SU-DHL-6 (cell line): ENCODE measurements at regions not wholly inside any gene's neighbourhood (a gene's known extent, or its start where the extent isn't known, plus 50 kb on each side); places are given as distances from the start of the nearest gene placed in this dataset.

Experiments used
- H2AFZ ChIP-seq: fragments of 200-600 bp; sonication (generic); 2 replicates; pipeline ENCODE4 v1.6.1; 2014; ENCODE audit warnings: low read depth, mild to moderate bottlenecking, moderate library complexity, mixed read lengths, antibody characterized with exemption, low read length; ENCODE audit not compliant: severe bottlenecking
- H3F3A ChIP-seq: fragments of 200-600 bp; shearing (Covaris generic); 2 replicates; pipeline ENCODE4 v1.6.0; 2016; ENCODE audit warnings: antibody characterized with exemption, mild to moderate bottlenecking; ENCODE audit not compliant: insufficient read depth
- H3K27ac ChIP-seq: fragments of 200-600 bp; sonication (generic); 2 replicates; pipeline ENCODE4 v1.5.1; 2016; ENCODE audit warnings: low read depth, mild to moderate bottlenecking, low read length, moderate library complexity, mixed read lengths
- H3K27me3 ChIP-seq: fragments of 200-600 bp; sonication (generic), shearing (Covaris generic); 2 replicates; pipeline ENCODE4 v1.6.0; 2014; ENCODE audit warnings: mild to moderate bottlenecking, low read length
- H3K36me3 ChIP-seq: fragments of 200-600 bp; sonication (generic); 2 replicates; pipeline ENCODE4 v1.6.1; 2014; ENCODE audit warnings: mild to moderate bottlenecking, low read length, mixed read lengths
- H3K4me2 ChIP-seq: fragments of 300-600, 200-600 bp; shearing (Covaris generic), sonication (generic); 2 replicates; pipeline ENCODE4 v1.6.0; 2014; ENCODE audit warnings: low read length, low read depth, mild to moderate bottlenecking; ENCODE audit not compliant: poor library complexity, severe bottlenecking
- H3K4me3 ChIP-seq: fragments of 200-600 bp; sonication (generic); 2 replicates; pipeline ENCODE4 v1.5.1; 2014; ENCODE audit warnings: antibody characterized with exemption, low read length, mild to moderate bottlenecking, mixed read lengths; ENCODE audit not compliant: insufficient read depth, poor library complexity, severe bottlenecking
- H3K79me2 ChIP-seq: fragments of 200-600 bp; sonication (generic); 2 replicates; pipeline ENCODE4 v1.6.1; 2014; ENCODE audit warnings: mild to moderate bottlenecking, low read length, moderate library complexity; ENCODE audit not compliant: insufficient read depth
- H3K9ac ChIP-seq: fragments of 200-600 bp; sonication (generic); 2 replicates; pipeline ENCODE4 v1.7.0; 2014; ENCODE audit warnings: mild to moderate bottlenecking, low read length
- H3K9me2 ChIP-seq: fragments of 200-600 bp; sonication (generic); replicated peaks from 2 replicates; pipeline ENCODE4 v1.6.1; 2014; ENCODE audit warnings: low read length; ENCODE audit not compliant: insufficient read depth
- H3K9me3 ChIP-seq: fragments of 200-600 bp; sonication (generic); 2 replicates; pipeline ENCODE4 v1.6.1; 2014; ENCODE audit warnings: low read length, mixed read lengths; ENCODE audit not compliant: insufficient read depth
- H4K20me1 ChIP-seq: fragments of 200-600 bp; sonication (generic); 2 replicates; pipeline ENCODE4 v1.6.1; 2014; ENCODE audit warnings: low read depth, mild to moderate bottlenecking, antibody characterized with exemption, low read length, moderate library complexity, mixed read lengths
- EZH2phosphoT487 ChIP-seq: fragments of 200-600 bp; sonication (generic), shearing (Covaris generic); conservative IDR thresholded peaks from 2 replicates; pipeline ENCODE4 v1.6.1; 2018; ENCODE audit warnings: mild to moderate bottlenecking, antibody characterized with exemption, low read length, moderate library complexity, mixed read lengths
- TF ChIP-seq, protein P1 (sequence below): fragments of 200-600 bp; sonication (generic); IDR thresholded peaks from one replicate; pipeline ENCODE4 v1.5.1; 2017; ENCODE audit warnings: antibody characterized with exemption, mild to moderate bottlenecking, low read length, moderate library complexity; ENCODE audit not compliant: insufficient read depth, poor library complexity, severe bottlenecking

GRCh38 chr4:32129967-32130366 lies 1409.8 kb downstream of the PCDH7 start:
- TF ChIP-seq EZH2phosphoT487, result no peak
- TF ChIP-seq, protein P1, sequence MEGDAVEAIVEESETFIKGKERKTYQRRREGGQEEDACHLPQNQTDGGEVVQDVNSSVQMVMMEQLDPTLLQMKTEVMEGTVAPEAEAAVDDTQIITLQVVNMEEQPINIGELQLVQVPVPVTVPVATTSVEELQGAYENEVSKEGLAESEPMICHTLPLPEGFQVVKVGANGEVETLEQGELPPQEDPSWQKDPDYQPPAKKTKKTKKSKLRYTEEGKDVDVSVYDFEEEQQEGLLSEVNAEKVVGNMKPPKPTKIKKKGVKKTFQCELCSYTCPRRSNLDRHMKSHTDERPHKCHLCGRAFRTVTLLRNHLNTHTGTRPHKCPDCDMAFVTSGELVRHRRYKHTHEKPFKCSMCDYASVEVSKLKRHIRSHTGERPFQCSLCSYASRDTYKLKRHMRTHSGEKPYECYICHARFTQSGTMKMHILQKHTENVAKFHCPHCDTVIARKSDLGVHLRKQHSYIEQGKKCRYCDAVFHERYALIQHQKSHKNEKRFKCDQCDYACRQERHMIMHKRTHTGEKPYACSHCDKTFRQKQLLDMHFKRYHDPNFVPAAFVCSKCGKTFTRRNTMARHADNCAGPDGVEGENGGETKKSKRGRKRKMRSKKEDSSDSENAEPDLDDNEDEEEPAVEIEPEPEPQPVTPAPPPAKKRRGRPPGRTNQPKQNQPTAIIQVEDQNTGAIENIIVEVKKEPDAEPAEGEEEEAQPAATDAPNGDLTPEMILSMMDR, result no peak

GRCh38 chr4:32133141-32133540 lies 1413.0 kb downstream of the PCDH7 start:
- Histone ChIP-seq H3K27ac (no peak overlapping the region), H2AFZ (peak overlapping the region; percentile 56), H3K4me3 (no peak overlapping the region), H3K36me3 (no peaks in the 10 kb centered on the region), H3K9ac (no peak overlapping the region), H3K9me2 (no peaks in the 10 kb centered on the region), H3F3A (no peaks in the 10 kb centered on the region), H3K9me3 (no peaks in the 10 kb centered on the region; the same call in 1 of the 2 replicates), H3K4me2 (no peak overlapping the region), H4K20me1 (no peaks in the 10 kb centered on the region), H3K79me2 (no peaks in the 10 kb centered on the region), H3K27me3 (no peaks in the 10 kb centered on the region)
- TF ChIP-seq EZH2phosphoT487, result no peak
- TF ChIP-seq, protein P1, result no peak

More at GRCh38 chr4:32129967-32130366, 1409.8 kb downstream of the PCDH7 start:
- H4K20me1 ChIP-seq, result no peaks in the 10 kb centered on the region
- H3K27ac ChIP-seq, result no peak overlapping the region
- no peaks in the 10 kb centered on the region for H3F3A ChIP-seq
- H3K4me2 ChIP-seq, result no peak overlapping the region
- no peaks in the 10 kb centered on the region for H3K36me3 ChIP-seq
- H2AFZ ChIP-seq, result no peak overlapping the region
- H3K9me2 ChIP-seq, result no peaks in the 10 kb centered on the region
- no peak overlapping the region for H3K9ac ChIP-seq
- H3K9me3 ChIP-seq, result no peaks in the 10 kb centered on the region; the same call in 1 of the 2 replicates
- no peaks in the 10 kb centered on the region for H3K27me3 ChIP-seq
- H3K79me2 ChIP-seq, result no peaks in the 10 kb centered on the region
- no peak overlapping the region for H3K4me3 ChIP-seq

GRCh38 chr4:32133734-32134133 lies 1413.6 kb downstream of the PCDH7 start:
- H3K27ac ChIP-seq, result no peak overlapping the region
- no peaks in the 10 kb centered on the region for H4K20me1 ChIP-seq
- TF ChIP-seq, protein P1, result no peak
- TF ChIP-seq EZH2phosphoT487, result no peak
- no peaks in the 10 kb centered on the region for H3K27me3 ChIP-seq
- H3K36me3 ChIP-seq, result no peaks in the 10 kb centered on the region
- H3K79me2 ChIP-seq, result no peaks in the 10 kb centered on the region
- no peak overlapping the region for H3K4me3 ChIP-seq
- H3K4me2 ChIP-seq, result no peak overlapping the region
- H3K9me2 ChIP-seq, result no peaks in the 10 kb centered on the region
- peak overlapping the region; percentile 47 for H2AFZ ChIP-seq
- H3K9ac ChIP-seq, result no peak overlapping the region
- H3F3A ChIP-seq, result no peaks in the 10 kb centered on the region
- no peaks in the 10 kb centered on the region; the same call in 1 of the 2 replicates for H3K9me3 ChIP-seq
